ENCODE measurements at regions not wholly inside any gene's neighbourhood (a gene's known extent, or its start where the extent isn't known, plus 50 kb on each side); places are given as distances from the start of the nearest gene placed in this dataset.

DNA sequence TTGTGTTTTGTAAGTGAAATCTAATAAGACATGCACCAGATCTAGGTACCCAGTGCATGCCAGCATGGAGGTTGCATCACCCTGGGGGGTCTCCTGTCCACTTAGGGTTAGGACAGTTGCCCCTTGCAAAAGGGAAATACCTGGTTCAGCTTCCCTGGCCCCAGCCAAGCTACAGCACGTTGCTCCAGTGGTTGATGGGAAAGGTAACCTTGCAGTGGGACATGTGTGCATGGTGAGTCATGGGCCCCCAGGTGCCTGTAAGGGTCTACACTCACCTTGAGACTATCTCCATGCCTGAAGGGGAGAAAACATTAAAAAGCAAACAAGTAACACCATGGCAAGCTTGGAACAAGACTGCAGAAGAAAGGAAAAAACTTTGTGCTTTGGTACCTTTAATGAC is 143.9 kb downstream of the LSM5 start:
- FAIRE-seq: no peak

DNA sequence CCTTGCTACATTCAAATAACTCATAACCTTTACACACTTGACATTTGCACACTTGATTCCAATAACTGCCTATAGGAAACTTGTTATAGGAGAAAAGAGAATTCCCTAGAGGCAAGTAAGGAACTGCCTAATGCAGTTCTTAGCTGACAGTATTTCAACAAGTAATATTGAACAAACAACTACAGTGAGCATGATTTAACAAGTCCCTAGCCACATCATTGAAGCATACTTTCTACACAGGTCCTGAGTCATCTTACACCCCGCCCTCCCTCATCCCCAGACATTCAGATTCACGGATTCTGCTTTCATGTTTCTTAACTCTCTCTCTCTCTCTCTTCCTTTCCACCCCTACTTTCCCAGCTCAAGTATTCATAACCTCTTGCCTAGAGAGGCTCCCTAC is 153.5 kb downstream of the LSM5 start:
- no peak for FAIRE-seq

DNA sequence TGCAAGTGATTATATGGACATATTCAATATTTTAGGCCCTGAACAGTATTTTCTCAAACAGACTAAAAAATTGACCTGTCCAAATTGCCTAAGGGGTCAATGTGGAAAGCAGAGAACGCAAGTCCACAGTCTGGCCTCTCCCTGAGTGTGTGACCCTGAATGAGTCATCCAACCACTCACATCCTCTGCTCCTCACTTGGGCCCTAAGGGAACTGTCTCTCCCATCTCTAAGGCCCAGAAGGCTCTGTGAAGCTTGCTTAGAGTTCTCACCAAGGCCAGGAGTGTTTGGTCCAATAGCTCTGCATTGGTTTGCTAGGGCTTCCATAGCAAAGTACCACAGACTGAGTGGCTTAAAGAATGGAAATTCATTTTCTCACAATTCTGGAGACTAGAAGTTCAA is 155.1 kb downstream of the LSM5 start:
- FAIRE-seq: no peak

DNA sequence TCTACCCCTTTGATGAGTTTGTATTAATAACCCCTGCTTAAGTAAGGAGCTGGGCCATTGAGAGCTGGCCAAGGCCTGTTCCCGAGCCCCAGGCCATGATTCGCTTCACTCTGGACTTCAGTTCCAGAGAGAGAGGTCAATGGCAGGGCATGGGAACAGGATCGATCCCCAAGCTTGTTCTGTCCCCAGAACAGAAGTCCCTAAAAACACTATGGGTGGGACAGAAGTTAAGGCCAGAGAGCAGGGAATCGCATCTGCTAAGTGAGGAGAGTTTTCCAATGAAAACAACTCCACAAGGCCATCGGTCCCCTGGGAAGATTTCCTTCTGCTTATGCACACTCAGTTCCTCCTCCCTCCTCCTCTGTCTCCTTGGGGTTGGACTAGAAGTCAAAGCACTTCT is 159.6 kb downstream of the LSM5 start:
- FAIRE-seq: no peak

DNA sequence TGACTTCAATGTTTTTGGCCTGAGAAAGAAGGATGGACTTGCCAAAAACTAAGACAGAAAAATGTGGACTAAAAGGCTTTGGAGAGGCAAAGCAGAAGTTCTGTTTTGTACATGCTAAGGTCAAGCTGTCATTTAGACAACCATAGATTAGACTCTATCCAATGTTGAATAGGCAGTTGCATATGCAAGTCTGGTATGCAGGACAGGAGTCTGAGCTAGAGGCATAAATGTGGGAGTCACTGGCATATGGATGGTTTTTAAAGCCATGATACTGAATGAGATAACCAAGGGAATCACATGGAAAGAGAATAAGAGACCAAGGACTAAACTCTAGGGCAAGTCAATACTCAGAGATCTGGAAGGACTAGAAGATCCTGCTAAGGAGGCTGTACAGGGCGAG is 164.1 kb downstream of the LSM5 start:
- no peak for FAIRE-seq

DNA sequence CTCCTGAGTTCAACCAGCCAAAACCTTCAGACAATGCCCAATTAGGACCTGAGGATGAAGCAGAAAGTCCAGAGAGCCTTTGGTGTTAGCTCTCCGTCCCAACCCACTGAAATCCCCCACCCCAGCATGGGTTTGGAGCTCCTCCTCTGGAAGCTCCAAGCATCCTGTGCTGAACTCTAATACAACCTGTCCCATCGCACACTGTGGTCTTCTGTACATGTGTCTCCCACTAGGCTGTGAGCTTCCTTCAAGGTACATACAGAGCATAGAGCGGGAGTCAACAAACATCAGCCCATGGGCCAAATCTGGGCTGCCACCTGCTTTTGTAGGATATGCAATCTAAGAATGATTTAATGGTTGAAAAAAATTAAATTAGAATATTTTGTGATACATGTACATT is 166.5 kb downstream of the LSM5 start:
- no peak for FAIRE-seq

DNA sequence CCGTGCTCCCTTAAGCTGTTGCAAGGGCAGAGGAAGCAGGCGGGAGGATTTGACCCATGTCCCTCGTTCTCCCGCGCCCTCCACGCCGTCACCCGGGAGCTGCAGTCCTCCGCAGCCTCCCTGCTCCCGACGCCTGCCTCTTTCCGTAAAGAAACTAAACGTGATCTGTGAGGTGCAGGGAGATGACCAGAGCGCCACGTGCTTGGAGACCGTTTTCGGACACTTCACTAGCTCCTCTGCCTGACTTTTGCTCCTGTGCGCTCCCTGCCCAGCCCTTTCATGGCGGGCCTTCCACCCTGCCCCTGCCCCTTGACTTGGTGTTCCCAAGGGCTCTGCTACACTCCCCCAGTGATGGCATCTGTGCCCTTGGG is 171.2 kb downstream of the LSM5 start:
- no peak for FAIRE-seq

DNA sequence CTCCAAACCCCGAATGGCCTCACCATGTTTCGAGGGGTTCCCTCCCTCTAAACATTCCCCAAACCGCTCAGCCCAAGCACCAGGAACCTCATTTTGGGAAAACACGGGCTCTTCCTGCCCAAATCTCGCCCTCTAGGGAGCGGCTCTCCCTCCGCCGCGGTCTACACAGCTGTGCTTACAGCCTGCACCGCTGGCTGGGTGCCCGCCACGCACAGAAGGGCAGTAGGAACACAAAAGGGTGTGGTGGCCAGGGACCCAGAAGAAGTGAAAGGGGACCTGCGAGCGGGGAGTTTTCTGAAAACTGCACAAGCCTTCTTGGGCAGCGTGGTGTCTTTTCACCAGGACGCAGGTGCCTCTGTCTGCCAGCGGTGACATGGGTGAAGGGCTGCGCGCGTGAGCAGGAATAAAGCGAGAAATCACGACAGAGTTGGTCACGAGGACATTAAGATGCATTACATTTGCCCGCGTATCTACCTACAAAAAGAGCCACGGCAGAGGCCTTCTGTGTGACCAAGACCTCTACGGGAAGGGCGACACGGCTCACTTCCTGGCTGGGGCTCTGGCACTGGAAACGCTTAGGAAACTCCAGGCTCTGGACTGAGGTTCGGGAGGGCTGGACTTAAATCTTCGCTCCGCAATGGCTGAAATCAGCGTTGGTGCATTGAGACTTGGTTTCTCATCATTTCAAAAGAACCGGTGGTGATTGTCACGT is 171.7 kb downstream of the LSM5 start:
- FAIRE-seq: no peak

DNA sequence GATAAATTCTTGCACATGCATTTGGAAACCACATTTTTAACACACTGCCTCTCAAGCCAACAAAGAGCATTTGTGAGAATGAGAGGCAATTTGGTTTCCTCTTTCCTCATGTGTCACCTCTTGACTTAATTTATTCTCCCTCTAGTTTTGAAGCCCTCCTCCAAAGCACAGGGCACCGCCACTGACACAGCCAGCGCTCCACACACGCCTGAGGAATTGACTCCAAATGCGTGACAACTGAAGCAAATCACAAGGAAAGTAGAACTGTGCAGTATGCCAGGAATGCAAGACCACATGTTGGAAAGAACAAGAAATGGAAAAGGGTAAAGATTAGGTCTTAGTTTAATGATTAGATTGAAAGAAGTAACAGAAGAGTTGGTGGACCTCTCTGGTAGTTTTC is 173.3 kb downstream of the LSM5 start:
- no peak for FAIRE-seq

DNA sequence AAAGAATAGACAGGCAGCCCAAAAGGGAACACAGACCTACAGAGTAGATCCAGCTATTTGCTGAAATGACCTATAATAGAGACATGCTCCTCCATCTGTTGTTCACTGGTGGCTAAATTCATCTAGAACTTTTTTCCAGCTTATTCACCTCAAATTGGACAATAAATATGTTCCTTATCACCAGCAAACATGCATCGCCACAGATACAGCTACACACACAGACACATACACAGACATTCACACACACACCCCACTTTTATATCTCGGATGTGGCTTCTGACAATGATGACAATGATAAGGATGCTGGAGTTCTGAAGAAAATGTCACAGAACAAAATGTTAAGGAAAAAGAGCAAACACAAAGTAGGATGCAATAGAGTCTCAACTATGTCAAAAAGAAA is 175.4 kb downstream of the LSM5 start:
- FAIRE-seq: no peak

DNA sequence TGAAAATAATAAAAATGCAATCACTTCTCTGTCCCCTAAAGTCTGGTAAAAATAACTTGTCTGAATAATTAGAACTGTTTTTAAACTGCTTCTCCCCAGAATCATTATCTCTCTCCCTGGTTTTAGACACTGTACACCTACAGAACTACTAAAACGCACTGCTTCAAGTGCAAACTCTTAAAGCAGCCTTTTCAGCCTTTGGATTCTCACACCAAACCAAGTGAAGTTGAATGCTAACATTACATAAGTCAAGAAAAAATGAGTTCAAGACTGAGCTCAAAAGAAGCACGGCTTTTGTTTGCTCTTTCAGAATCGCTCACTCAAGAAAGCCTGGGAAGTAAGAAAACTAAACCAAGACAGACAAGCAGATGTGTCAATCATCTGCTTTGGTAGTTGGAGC is 188.8 kb downstream of the LSM5 start:
- no peak for FAIRE-seq

DNA sequence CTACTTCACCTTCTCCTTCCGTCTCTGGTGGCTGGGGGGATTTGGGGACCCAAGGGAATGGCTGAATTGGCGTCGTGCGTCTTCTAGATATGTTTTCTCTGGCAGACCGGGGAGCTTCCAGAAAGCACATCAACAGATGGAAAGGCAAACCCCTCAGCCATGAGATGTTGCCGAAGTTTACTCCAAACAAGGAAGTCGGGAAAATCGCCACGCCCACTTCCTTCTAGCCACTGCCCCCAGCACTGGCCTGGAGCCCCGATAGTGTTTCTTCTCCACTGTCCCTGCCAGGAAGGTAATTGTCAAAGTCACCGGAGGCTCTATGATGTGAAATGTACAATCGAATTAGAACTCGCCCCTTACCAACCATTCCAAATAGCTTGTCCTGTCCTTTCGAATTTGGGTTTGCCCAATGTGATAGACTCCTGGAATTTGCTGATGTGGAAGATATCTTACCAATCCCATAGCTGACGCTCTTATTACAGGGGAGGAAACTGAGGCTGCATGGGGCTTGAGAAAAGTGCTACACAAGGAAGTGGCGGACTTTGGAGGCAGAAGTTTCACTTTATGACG is 191.0 kb downstream of the LSM5 start:
- FAIRE-seq: no peak

DNA sequence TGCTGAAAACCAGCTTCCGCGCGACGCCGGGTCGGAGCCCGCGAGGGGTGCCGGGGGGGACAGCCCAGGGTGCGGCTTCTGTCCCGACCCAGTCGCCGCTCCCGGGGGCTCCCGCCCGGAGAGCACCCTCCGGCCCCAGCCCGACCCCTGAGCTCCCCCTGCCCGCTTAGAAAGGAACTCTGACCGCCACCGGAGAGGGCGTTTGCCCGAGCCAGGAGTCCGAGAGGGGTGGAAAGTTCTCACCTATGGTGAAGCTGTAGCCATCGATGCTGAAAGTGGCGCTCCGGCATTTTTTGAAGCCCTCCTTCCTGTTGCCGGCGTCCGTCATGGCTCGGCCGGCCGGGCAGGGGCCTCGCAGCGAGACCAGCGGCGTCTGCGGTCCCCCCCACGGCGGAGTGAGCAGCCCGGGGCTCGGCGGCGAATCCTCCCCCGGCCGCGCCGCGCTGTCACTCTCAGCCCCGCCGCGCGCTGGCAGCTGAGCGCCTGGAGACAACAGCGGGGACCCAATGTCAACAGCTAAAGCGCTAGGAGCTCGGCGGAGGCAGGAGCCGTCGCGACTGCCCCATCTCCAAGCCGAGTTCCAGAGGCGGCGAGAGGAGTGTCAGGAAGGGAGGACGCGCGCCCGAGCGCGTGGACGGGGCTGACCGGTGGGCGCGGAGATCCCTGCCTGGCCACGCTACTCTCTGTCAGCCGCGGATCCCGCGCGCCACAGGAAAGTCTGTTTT is 191.6 kb downstream of the LSM5 start:
- no peak for FAIRE-seq

DNA sequence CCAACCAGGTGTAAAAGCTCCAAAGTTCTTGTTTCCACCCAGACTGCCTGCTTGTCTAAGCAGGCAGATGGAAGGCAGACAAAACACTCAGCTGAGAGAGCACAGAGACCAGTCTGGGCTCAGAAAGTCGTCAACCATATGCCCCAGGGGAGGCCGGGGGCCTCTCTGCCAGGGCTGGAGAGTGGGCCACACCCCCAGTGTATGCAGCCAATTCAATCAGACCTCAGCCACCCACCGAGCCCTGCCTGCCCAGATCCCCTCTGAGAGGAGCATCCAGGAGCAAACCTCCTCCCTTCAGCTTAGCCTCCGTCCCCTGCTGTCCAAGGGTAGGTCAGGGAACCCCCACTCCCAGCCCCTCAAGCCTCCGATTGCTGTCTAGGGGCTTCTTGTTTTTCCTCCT is 196.3 kb downstream of the LSM5 start:
- FAIRE-seq: no peak

DNA sequence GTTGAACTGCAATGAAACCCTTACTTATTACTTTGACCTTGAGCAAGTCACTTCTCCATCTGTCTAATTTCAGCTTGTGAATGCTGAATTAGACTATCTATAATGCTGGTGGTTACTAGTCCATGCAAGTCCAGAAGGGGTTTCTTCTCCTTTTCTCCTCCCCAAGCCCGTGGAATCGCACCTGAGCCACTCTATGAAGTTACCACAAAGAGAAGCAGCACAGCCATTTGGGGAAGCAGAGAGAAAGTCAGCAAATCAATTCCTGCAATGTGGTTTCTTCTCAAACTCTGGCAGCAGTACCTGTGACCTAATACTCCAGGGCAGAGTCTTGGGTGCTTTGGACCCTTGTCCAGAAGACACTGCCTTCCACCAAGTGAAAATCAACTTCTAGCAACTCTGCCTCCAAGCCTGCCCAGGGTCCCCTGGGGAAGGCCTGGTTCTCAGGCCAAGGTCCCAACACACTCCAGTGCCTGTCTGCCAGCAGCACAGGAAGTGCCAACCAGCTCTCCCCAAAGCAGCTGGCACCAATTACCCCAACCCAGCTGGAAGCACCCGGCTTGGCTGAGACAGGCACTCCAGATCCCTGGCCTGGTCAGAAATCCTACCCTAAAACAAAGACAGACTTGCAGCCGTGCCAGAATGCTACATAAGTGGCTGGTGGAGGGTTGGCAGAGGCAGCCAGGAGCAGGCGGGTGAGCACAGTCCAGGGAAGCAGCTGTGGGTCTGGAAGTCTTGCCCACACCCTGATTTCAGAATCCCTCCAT is 200.3 kb downstream of the LSM5 start:
- FAIRE-seq: no peak

DNA sequence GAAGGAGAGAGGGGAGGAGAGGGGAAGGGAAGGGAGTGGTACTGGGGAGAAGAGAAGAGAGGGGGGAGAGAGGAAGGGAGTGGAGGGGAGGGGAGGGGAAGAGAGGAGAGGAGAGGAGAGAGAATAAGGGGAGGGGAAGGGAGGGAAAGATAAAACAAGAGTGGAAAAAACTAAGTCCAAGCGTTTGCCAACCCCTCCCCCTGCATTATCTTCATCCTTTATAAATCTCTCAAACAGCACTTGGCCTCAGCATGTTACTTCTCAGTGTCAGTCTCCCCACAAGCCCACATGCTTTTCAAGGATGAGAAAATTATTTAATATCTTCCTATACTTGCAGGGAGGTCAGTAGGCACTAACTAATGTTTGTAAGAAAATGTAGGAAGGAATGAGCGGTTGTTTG is 204.5 kb downstream of the LSM5 start:
- no peak for FAIRE-seq

DNA sequence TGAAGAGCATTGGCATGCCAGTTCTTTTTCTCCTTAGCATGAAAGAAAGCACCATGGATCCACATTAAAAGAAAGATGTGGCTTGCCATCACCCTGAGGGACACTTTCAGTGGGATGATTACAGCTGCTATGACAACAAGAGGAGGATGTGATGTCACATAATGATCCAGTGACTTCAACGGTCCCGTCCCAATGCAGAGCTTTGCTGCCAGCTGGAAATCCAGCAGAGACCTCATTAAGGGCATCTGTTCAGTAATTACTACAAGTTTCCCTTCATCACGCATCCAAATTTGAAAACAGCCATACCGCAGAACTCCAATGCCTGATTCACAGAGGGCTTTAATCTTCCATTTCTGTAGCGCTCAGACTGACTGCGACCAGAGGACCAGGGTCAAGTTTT is 206.6 kb downstream of the LSM5 start:
- no peak for FAIRE-seq

DNA sequence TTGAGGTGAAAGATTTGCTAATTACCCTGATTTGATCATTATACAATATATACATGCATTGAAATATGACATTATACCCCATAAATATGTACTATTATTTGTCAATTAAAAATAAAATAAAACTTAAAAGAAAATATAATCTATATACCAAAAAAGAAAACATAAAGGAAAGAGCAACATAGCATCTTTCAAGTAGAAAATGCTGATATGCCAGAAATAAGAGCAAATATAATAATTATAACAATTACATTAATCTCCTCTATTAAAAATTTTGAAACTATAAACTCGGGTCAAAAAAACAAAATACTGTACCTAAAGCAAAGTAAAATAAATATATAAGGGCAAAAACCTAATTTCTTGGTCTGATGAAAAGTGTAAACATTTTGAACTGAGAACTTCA is 209.3 kb upstream of the PDE1C start:
- no peak for FAIRE-seq

DNA sequence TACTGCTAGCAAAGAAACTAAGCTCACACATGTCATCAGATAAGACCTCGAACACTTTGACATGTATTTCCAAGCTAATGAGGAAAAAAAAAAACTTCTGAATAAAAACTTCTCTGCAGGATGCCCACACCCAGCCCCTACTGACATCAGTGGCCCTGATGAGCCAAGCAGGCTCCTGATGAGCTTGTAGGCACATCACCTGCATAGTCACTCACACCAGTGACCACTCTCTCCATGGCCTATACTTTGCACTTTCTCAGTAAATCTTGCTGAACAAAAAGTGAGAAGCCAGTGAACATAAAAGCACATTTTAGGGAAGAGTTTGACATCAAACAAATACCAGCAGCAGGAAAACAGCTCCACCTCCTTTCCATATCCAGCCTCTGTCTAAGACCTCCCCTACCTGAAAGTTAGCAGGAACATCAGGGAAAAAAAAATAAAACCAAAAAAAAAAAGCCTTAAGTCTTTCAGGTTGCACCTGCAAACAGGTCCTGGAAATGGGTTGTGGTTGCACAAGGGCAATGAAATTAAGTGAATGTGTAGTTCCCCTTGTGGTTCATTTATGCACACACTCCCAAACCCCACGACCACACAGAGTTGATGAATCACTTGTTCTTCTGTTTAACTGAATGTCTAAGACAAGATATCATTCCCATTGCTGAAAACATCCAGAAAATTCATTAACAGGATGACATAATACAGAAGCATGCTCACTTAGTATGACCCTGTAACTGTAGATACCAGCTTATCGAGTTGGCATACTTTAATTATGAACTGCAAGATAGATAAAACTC is 205.2 kb upstream of the PDE1C start:
- FAIRE-seq: no peak

DNA sequence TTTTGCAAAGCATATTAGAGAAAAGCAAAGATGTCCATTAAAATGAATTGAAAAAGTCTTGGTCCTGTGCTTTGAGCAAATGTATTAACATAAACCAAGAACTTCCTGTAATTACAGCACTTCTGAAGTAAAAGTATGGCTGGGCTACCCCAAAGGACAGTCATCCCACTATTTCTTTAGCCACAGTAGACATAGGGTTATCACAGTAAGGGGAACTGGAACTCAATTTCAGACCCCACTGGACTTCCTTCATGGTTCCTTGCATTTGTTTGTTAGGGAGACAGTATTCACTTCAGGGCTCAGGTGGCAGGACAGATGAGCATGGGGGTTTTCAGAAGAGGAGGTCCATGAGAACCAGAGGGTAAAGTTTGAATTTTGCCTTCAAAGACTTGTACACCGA is 203.1 kb upstream of the PDE1C start:
- FAIRE-seq: no peak

DNA sequence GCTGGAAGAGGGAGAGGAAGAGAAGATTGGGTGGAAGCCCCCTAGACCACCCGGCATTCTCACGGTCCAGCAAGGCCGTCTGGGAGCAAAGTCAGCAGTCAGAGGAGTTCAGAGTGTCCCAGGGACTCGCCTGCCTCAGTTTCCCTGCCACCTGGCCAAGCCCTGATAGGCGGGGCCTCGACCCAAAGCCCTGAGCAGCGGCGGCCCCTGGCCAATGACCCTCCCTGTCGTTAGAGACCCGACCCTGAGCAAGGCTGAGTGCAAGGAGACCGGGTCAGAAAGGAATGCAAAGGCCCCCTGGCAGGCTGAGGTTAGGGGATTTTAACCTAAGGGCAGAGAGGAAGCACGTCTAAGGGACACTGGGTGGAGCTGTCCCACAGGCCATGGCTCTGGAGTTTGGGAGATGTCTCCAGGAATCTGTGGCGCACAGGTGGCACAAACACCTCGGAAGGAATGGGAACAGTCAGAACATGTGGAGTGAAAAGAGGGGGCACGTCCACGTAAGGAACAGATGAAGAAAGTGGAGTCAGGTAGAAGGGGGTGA is 196.8 kb upstream of the PDE1C start:
- no peak for FAIRE-seq

DNA sequence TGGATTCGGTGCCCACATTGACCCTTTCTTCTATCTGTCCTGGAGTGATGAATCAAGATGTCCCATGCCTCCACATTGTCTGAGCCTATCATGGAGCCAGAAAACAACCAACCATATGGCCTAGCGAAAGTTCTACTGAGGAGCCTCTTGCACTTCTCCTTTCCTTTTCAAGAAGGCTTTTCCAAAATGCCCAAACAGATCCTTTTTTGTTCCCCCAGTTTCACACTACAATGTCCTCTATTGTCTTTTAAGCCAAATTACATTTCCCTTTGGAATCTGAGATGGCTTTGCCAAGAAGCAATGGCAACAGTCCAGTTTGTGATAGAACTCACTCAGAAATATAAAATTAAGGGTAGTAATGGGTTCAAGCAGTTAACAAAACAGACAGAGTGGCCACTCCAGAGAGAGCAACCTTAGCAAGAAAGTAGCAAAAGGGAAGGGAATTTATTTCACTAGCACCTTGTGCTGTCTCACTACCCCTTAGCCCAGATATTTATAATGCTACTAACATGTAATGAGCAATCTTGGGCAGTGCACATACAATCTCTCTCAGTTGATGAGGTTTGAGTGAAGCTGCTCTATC is 194.6 kb upstream of the PDE1C start:
- no peak for FAIRE-seq
